Esophagus muscularis mucosa (tissue), 4 donors: ENCODE measurements at regions not wholly inside any gene's neighbourhood (a gene's known extent, or its start where the extent isn't known, plus 50 kb on each side); places are given as distances from the start of the nearest gene placed in this dataset.
"Not testable (repeated sequence)": the region's sequence is repeated elsewhere in the genome, so short reads cannot be mapped to it uniquely, and the experiment has no call there.

ENCODE experiments used
- DNase-seq: peaks from one replicate; pipeline ENCODE4 v3.0.0-alpha.2; 2017; ENCODE audit errors: extremely low spot score
- H3K27ac ChIP-seq, 4 donors: fragments of 200-600 bp; sonication (generic); replicated peaks in 1 of 4; 1 replicate in 3 of 4; 2 replicates in 1 of 4; pipeline ENCODE4 v1.5.1; 2016 to 2019; ENCODE audit warnings: mild to moderate bottlenecking in 1 of 4
- H3K27me3 ChIP-seq, 4 donors: fragments of 200-600 bp; sonication (generic); one replicate each; pipeline versions ENCODE4 v1.5.1 to v1.6.0; 2016 to 2019
- H3K36me3 ChIP-seq, 4 donors: fragments of 200-600 bp; sonication (generic); one replicate each; pipeline ENCODE4 v1.5.1; 2016 to 2019
- H3K4me1 ChIP-seq, 4 donors: fragments of 200-600 bp; sonication (generic); one replicate each; pipeline ENCODE4 v1.5.1; 2016 to 2019
- H3K4me3 ChIP-seq, 4 donors: fragments of 200-600 bp; sonication (generic); 1 replicate in 2 of 4; 2 replicates in 2 of 4; pipeline ENCODE4 v1.5.1; 2016 to 2019; ENCODE audit warnings: mild to moderate bottlenecking in 4 of 4, moderate library complexity in 1 of 4
- H3K9me3 ChIP-seq, 4 donors: fragments of 200-600 bp; sonication (generic); 1 replicate in 3 of 4; 2 replicates in 1 of 4; pipeline ENCODE4 v1.5.1; 2016 to 2019
- CTCF ChIP-seq, 3 experiments: fragments of 200-600 bp in 2 of 3; fragments of 450-650 bp in 1 of 3; sonication (generic) in 2 of 3; IDR thresholded peaks; one replicate each; pipeline ENCODE4 v1.5.1; 2017 to 2019; ENCODE audit warnings: antibody characterized with exemption in 3 of 3, mild to moderate bottlenecking in 2 of 3, moderate library complexity in 1 of 3
- EP300 ChIP-seq: sonication (generic); formaldehyde crosslinking; IDR thresholded peaks from one replicate; pipeline ENCODE4 v1.6.1; 2017; ENCODE audit warnings: antibody characterized with exemption
- POLR2A ChIP-seq: fragments of 450-650 bp; IDR thresholded peaks from one replicate; pipeline ENCODE4 v1.6.1; 2017; ENCODE audit warnings: antibody characterized with exemption, moderate library complexity, mild to moderate bottlenecking, low read depth
- POLR2AphosphoS5 ChIP-seq, 2 donors: sonication (generic); formaldehyde crosslinking; IDR thresholded peaks; one replicate each; pipeline ENCODE4 v1.6.1; 2017; ENCODE audit warnings: antibody characterized with exemption in 2 of 2
- WGBS: methylation state at CpG from one replicate; pipeline ENCODE4 v1.1.5; 2018; 5-methylcytosine and 5-hydroxymethylcytosine counted together
- intact Hi-C: fragments of 100-400 bp; cut with DNase I; formaldehyde crosslinking; loops from one replicate; pipeline ENCODE4 v1.15.1; 2023

- no peak for TF ChIP-seq POLR2A
- TF ChIP-seq POLR2AphosphoS5 (IDR thresholded peaks at IDR 0.05) = no peak
- no peak for TF ChIP-seq CTCF (IDR thresholded peaks at IDR 0.05)
- no peak for TF ChIP-seq EP300
- Histone ChIP-seq H3K4me3 (no peak overlapping the region), H3K27ac (no peak overlapping the region), H3K9me3 (no peaks in the 10 kb centered on the region), H3K4me1 (no peaks in the 10 kb centered on the region), H3K36me3 (no peaks in the 10 kb centered on the region), H3K27me3 (no peaks in the 10 kb centered on the region)
- intact Hi-C loops = no loop called here
- no peak for DNase-seq
- whole genome bisulfite sequencing = 74% methylated on average over 3 of the region's 3 CpGs
These were observed 172.6 kb upstream of the ZNF804B start for GRCh38 chr7:88586890-88587289.

- TF ChIP-seq POLR2A (no peak), POLR2AphosphoS5 (IDR thresholded peaks at IDR 0.05) (no peak), CTCF (IDR thresholded peaks at IDR 0.05) (no peak), EP300 (no peak)
These were observed 173.3 kb upstream of the ZNF804B start for GRCh38 chr7:88586219-88586618.

GRCh38 chr7:88576720-88577119 is 182.8 kb upstream of the ZNF804B start:
- no peak for DNase-seq
- Histone ChIP-seq H3K4me1 (no peaks in the 10 kb centered on the region), H3K36me3 (no peaks in the 10 kb centered on the region), H3K4me3 (no peak overlapping the region), H3K27me3 (no peaks in the 10 kb centered on the region), H3K9me3 (no peaks in the 10 kb centered on the region), H3K27ac (no peak overlapping the region)
- TF ChIP-seq POLR2AphosphoS5 (IDR thresholded peaks at IDR 0.05) = no peak
- no peak for TF ChIP-seq POLR2A
- TF ChIP-seq EP300 = no peak
- no peak for TF ChIP-seq CTCF (IDR thresholded peaks at IDR 0.05)
- intact Hi-C loops = no loop called here
- 86% methylated on average over 2 of the region's 2 CpGs for WGBS

More at GRCh38 chr7:88586219-88586618, 173.3 kb upstream of the ZNF804B start:
- no peaks in the 10 kb centered on the region for H3K36me3 ChIP-seq
- DNase-seq = no peak
- H3K27me3 ChIP-seq = no peaks in the 10 kb centered on the region
- 75% methylated on average over 3 of the region's 3 CpGs for WGBS
- H3K4me3 ChIP-seq = no peak overlapping the region
- H3K9me3 ChIP-seq = no peaks in the 10 kb centered on the region
- no peaks in the 10 kb centered on the region for H3K4me1 ChIP-seq
- intact Hi-C loops = no loop called here
- no peak overlapping the region for H3K27ac ChIP-seq

- H3K9me3 ChIP-seq = no peaks in the 10 kb centered on the region
- DNase-seq = no peak
- H3K36me3 ChIP-seq = no peaks in the 10 kb centered on the region
- H3K27me3 ChIP-seq = no peaks in the 10 kb centered on the region
- no peak overlapping the region for H3K4me3 ChIP-seq
- no peak for TF ChIP-seq POLR2AphosphoS5 (IDR thresholded peaks at IDR 0.05)
- TF ChIP-seq EP300 = no peak
- no peak for TF ChIP-seq POLR2A
- TF ChIP-seq CTCF (IDR thresholded peaks at IDR 0.05) = no peak
- no peaks in the 10 kb centered on the region for H3K4me1 ChIP-seq
- intact Hi-C loops = no loop called here
- 71% methylated on average over 6 of the region's 6 CpGs for WGBS
- H3K27ac ChIP-seq = no peak overlapping the region
These were observed 193.3 kb upstream of the ZNF804B start for GRCh38 chr7:88566162-88566729.

- no peak overlapping the region for H3K4me3 ChIP-seq
- no peaks in the 10 kb centered on the region for H3K9me3 ChIP-seq
- intact Hi-C loops = no loop called here
- TF ChIP-seq EP300 = no peak
- TF ChIP-seq POLR2AphosphoS5 (IDR thresholded peaks at IDR 0.05) = no peak
- TF ChIP-seq POLR2A = no peak
- TF ChIP-seq CTCF (IDR thresholded peaks at IDR 0.05) = no peak
- no peaks in the 10 kb centered on the region for H3K36me3 ChIP-seq
- no peak for DNase-seq
- no peaks in the 10 kb centered on the region for H3K4me1 ChIP-seq
- no peaks in the 10 kb centered on the region for H3K27me3 ChIP-seq
- 92% methylated on average over 9 of the region's 9 CpGs for WGBS
- no peak overlapping the region for H3K27ac ChIP-seq
These were observed 194.1 kb upstream of the ZNF804B start for GRCh38 chr7:88565401-88565800.

- H3K36me3 ChIP-seq, H3K4me1 ChIP-seq, intact Hi-C loops, DNase-seq, H3K4me3 ChIP-seq, H3K27ac ChIP-seq, H3K9me3 ChIP-seq, H3K27me3 ChIP-seq: not testable (repeated sequence)
- 90% methylated on average over 16 of the region's 17 CpGs for WGBS
These were observed 203.1 kb upstream of the ZNF804B start for GRCh38 chr7:88556441-88556840.

- H3K4me3 ChIP-seq, H3K27me3 ChIP-seq, H3K27ac ChIP-seq, H3K36me3 ChIP-seq, H3K9me3 ChIP-seq, intact Hi-C loops, H3K4me1 ChIP-seq, DNase-seq: not testable (repeated sequence)
- 99% methylated on average over 4 of the region's 4 CpGs for WGBS
These were observed 204.7 kb upstream of the ZNF804B start for GRCh38 chr7:88554847-88555246.
